Body of pancreas (tissue), 4 donors: ENCODE measurements at regions not wholly inside any gene's neighbourhood (a gene's known extent, or its start where the extent isn't known, plus 50 kb on each side); places are given as distances from the start of the nearest gene placed in this dataset.

Experiments used
- ATAC-seq: fragments of 150-250 bp; one replicate; pipeline ENCODE4 v1.9.1; 2016
- DNase-seq, 4 donors: peaks; one replicate each; pipeline ENCODE4 v3.0.0-alpha.2; 2019
- H3K27ac ChIP-seq, 4 donors: fragments of 200-600 bp; sonication (generic); 1 replicate in 3 of 4; 2 replicates in 1 of 4; pipeline versions ENCODE4 v1.5.1 to v1.6.1; 2016 to 2019; ENCODE audit warnings: mild to moderate bottlenecking in 1 of 4, mixed read lengths in 1 of 4, moderate library complexity in 1 of 4
- H3K27me3 ChIP-seq, 2 donors: fragments of 200-600 bp; sonication (generic); one replicate each; pipeline ENCODE4 v1.6.0; 2016; ENCODE audit warnings: mild to moderate bottlenecking in 1 of 2
- H3K36me3 ChIP-seq, 2 donors: fragments of 200-600 bp; sonication (generic); replicated peaks in 1 of 2; 2 replicates each; pipeline ENCODE4 v1.5.1; 2016; ENCODE audit warnings: low read depth in 2 of 2; ENCODE audit not compliant: insufficient read depth in 1 of 2
- H3K4me1 ChIP-seq: fragments of 200-600 bp; sonication (generic); one replicate; pipeline ENCODE4 v1.6.0; 2016
- H3K4me3 ChIP-seq, 2 donors: fragments of 200-600 bp; sonication (generic); 1 replicate in 1 of 2; 2 replicates in 1 of 2; pipeline ENCODE4 v1.5.1; 2016 to 2019
- H3K9me3 ChIP-seq, 3 donors: fragments of 200-600 bp; sonication (generic); 1 replicate in 2 of 3; 2 replicates in 1 of 3; pipeline ENCODE4 v1.5.1; 2016
- POLR2A ChIP-seq, 3 donors: fragments of 450-650 bp; IDR thresholded peaks; one replicate each; pipeline ENCODE4 v1.6.1; 2016; ENCODE audit warnings: antibody characterized with exemption in 3 of 3, mild to moderate bottlenecking in 2 of 3
- WGBS, 2 donors: methylation state at CpG; one replicate each; pipeline ENCODE4 v1.1.5; 2017; 5-methylcytosine and 5-hydroxymethylcytosine counted together
- intact Hi-C: fragments of 100-400 bp; cut with DNase I; formaldehyde crosslinking; loops from one replicate; pipeline ENCODE4 v1.15.1; 2023
- TF ChIP-seq, protein P1 (sequence below), 7 experiments: fragments of 450-650 bp in 4 of 7; fragments of 200-600 bp in 3 of 7; sonication (generic) in 3 of 7; IDR thresholded peaks; one replicate each; pipeline ENCODE4 v1.5.1; 2016 to 2019; ENCODE audit warnings: antibody characterized with exemption in 7 of 7

GRCh38 chr10:108849688-108850087 is 1073.6 kb downstream of the XPNPEP1 start:
- 64% methylated on average over 2 of the region's 2 CpGs for WGBS, 2 donors
- intact Hi-C loops: no loop called here

GRCh38 chr10:108849186-108849585 is 1074.1 kb downstream of the XPNPEP1 start:
- Histone ChIP-seq H3K4me3 (no peak overlapping the region), H3K36me3 (no peaks in the 10 kb centered on the region), H3K9me3 (no peaks in the 10 kb centered on the region), H3K4me1 (no peaks in the 10 kb centered on the region), H3K27ac (no peak overlapping the region), H3K27me3 (no peaks in the 10 kb centered on the region)
- DNase-seq (no peak), ATAC-seq (no peak)
- intact Hi-C loops: no loop called here
- TF ChIP-seq, protein P1, sequence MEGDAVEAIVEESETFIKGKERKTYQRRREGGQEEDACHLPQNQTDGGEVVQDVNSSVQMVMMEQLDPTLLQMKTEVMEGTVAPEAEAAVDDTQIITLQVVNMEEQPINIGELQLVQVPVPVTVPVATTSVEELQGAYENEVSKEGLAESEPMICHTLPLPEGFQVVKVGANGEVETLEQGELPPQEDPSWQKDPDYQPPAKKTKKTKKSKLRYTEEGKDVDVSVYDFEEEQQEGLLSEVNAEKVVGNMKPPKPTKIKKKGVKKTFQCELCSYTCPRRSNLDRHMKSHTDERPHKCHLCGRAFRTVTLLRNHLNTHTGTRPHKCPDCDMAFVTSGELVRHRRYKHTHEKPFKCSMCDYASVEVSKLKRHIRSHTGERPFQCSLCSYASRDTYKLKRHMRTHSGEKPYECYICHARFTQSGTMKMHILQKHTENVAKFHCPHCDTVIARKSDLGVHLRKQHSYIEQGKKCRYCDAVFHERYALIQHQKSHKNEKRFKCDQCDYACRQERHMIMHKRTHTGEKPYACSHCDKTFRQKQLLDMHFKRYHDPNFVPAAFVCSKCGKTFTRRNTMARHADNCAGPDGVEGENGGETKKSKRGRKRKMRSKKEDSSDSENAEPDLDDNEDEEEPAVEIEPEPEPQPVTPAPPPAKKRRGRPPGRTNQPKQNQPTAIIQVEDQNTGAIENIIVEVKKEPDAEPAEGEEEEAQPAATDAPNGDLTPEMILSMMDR (IDR thresholded peaks at IDR 0.05): no peak
- TF ChIP-seq POLR2A (IDR thresholded peaks at IDR 0.05): no peak

More at GRCh38 chr10:108849688-108850087, 1073.6 kb downstream of the XPNPEP1 start:
- H3K27me3 ChIP-seq: no peaks in the 10 kb centered on the region
- DNase-seq (no peak), ATAC-seq (no peak)
- H3K4me1 ChIP-seq: no peaks in the 10 kb centered on the region
- TF ChIP-seq, protein P1 (IDR thresholded peaks at IDR 0.05): no peak
- TF ChIP-seq POLR2A (IDR thresholded peaks at IDR 0.05): no peak
- no peaks in the 10 kb centered on the region for H3K36me3 ChIP-seq
- H3K4me3 ChIP-seq: no peak overlapping the region
- H3K27ac ChIP-seq: no peak overlapping the region
- H3K9me3 ChIP-seq: no peaks in the 10 kb centered on the region

DNA sequence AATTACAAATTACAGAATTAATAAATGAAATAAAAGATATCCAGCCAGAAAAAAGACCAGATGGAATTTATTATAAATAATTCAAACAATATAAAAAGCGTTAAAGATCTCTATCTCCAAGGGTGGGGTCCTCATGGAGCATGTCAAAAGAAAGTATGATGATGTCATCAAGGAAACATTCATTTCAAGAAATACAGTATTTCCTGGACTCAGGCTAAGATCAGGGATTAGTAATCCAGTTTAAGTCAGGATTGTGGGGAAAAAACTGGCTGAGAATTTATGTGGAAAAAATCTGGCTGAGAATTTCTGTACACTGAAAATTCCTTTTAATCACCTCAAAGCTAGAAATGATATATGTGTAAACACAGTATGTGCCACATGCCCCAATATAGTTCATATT is 1075.3 kb downstream of the XPNPEP1 start:
- 58 to 71% methylated on average over 1 of the region's 1 CpG for WGBS, 2 donors
- Histone ChIP-seq H3K27me3 (no peaks in the 10 kb centered on the region), H3K9me3 (no peaks in the 10 kb centered on the region), H3K27ac (no peak overlapping the region), H3K4me1 (no peaks in the 10 kb centered on the region), H3K4me3 (no peak overlapping the region), H3K36me3 (no peaks in the 10 kb centered on the region)
- no peak for ATAC-seq
- no peak for TF ChIP-seq POLR2A (IDR thresholded peaks at IDR 0.05)
- TF ChIP-seq, protein P1 (IDR thresholded peaks at IDR 0.05): no peak
- no peak for DNase-seq
- intact Hi-C loops: no loop called here

GRCh38 chr10:108840944-108841343 is 1082.4 kb downstream of the XPNPEP1 start:
- ATAC-seq (no peak), DNase-seq (no peak)
- Histone ChIP-seq H3K4me3 (no peak overlapping the region), H3K27me3 (no peaks in the 10 kb centered on the region), H3K4me1 (no peaks in the 10 kb centered on the region), H3K27ac (no peak overlapping the region), H3K9me3 (no peaks in the 10 kb centered on the region), H3K36me3 (no peaks in the 10 kb centered on the region)
- intact Hi-C loops: no loop called here
- WGBS, 2 donors: 58 to 67% methylated on average over 3 of the region's 3 CpGs
- TF ChIP-seq, protein P1 (IDR thresholded peaks at IDR 0.05): no peak
- no peak for TF ChIP-seq POLR2A (IDR thresholded peaks at IDR 0.05)

GRCh38 chr10:108836362-108836761 is 1086.9 kb downstream of the XPNPEP1 start:
- TF ChIP-seq POLR2A (IDR thresholded peaks at IDR 0.05): no peak
- TF ChIP-seq, protein P1 (IDR thresholded peaks at IDR 0.05): no peak
- no peaks in the 10 kb centered on the region for H3K36me3 ChIP-seq
- ATAC-seq (no peak), DNase-seq (no peak)
- H3K27ac ChIP-seq: no peak overlapping the region
- no peak overlapping the region for H3K4me3 ChIP-seq
- intact Hi-C loops: no loop called here
- WGBS, 2 donors: 59 to 63% methylated on average over 5 of the region's 5 CpGs
- H3K27me3 ChIP-seq: peaks cover 0 to 4% of the 10 kb centered on the region in 2 donors
- H3K4me1 ChIP-seq: no peaks in the 10 kb centered on the region
- H3K9me3 ChIP-seq: no peaks in the 10 kb centered on the region
